Activated T-cell treated with anti-CD3 and anti-CD28 coated beads, Interleukin-2, amount 50 U/mL, for 72 hours (primary cell): ENCODE measurements at regions not wholly inside any gene's neighbourhood (a gene's known extent, or its start where the extent isn't known, plus 50 kb on each side); places are given as distances from the start of the nearest gene placed in this dataset.
"Not testable (repeated sequence)": the region's sequence is repeated elsewhere in the genome, so short reads cannot be mapped to it uniquely, and the experiment has no call there.

Experiments
- ATAC-seq, 2 donors: fragments of 150-1000 bp; cut with Tn5 transposase; replicated peaks in 1 of 2; 2 replicates each; pipeline ENCODE4 v1.10.0; 2021; ENCODE audit warnings: moderate library complexity in 2 of 2, mild to moderate bottlenecking in 1 of 2
- DNase-seq, 2 donors: peaks; one replicate each; pipeline ENCODE4 v3.0.0; 2021 to 2022; ENCODE audit warnings: mixed read lengths in 1 of 2
- H3K27ac Mint-ChIP-seq: one replicate; pipeline ENCODE4 v1.8.0; 2022; ENCODE audit warnings: mild to moderate bottlenecking, moderate library complexity, mixed read lengths
- H3K27me3 Mint-ChIP-seq: one replicate; pipeline ENCODE4 v1.8.0; 2022; ENCODE audit warnings: low read depth, mixed read lengths
- H3K36me3 Mint-ChIP-seq, 2 donors: one replicate each; pipeline ENCODE4 v1.8.0; 2022; ENCODE audit warnings: mixed read lengths in 2 of 2, mild to moderate bottlenecking in 1 of 2; ENCODE audit not compliant: insufficient read depth in 2 of 2
- H3K4me1 Mint-ChIP-seq: one replicate; pipeline ENCODE4 v1.8.0; 2022; ENCODE audit warnings: low read depth, mixed read lengths
- H3K4me3 Mint-ChIP-seq, 2 donors: one replicate each; pipeline ENCODE4 v1.8.0; 2022; ENCODE audit warnings: mild to moderate bottlenecking in 2 of 2, mixed read lengths in 2 of 2, moderate library complexity in 2 of 2
- H3K9me3 Mint-ChIP-seq, 2 donors: one replicate each; pipeline ENCODE4 v1.8.0; 2022; ENCODE audit warnings: mixed read lengths in 2 of 2

DNA sequence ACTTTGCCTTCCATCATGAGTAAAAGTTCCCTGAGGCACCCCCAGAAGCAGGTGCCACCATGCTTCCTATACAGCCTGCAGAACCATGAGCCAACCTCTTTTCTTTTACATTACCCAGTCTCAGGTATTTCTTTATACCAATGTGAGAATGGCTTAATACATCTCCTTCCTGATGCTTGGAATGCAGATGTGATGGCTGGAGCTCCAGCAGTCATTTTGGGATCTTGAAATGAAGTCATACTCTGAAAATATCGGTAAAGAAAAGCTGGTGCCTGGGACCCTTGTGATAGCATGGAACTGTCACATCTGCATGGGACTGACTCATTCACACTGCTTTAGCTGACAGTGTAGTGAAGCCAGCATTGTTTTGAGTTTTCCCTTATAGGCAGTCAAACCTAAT lies 634.5 kb upstream of the NRP1 start:
- ATAC-seq (no peak), DNase-seq (no peak)
- Mint-ChIP-seq H3K4me1 (no peaks in the 10 kb centered on the region), H3K27me3 (peaks cover 25% of the 10 kb centered on the region), H3K9me3 (peaks cover 0 to 7% of the 10 kb centered on the region in 2 donors), H3K36me3 (no peaks in the 10 kb centered on the region), H3K4me3 (no peak overlapping the region), H3K27ac (no peak overlapping the region)

DNA sequence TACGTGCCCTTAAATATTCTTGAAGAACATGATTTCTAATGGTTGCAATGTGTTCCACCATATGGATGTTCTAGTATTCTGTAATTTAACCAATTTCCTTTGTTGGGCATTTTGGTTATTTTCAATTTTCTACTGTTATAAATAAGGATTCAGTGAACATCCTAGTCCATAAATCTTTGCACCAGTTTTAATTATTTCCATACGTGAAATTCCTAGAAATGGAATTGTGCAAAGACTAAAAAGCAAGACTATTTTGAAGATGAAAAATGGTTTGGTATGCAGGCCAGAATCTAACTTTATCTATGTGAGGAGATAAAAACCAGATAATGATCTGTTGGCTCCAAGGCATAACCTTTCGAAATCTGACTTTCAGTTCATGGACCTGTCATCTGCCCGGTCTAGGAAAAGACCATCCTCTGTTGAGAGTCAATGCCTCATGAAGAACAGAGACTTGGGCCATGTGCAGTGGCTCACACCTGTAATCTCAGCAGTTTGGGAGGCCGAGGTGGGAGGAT lies 633.2 kb upstream of the NRP1 start:
- ATAC-seq (no peak), DNase-seq (no peak)
- H3K4me1 Mint-ChIP-seq, result no peaks in the 10 kb centered on the region
- peaks cover 25% of the 10 kb centered on the region for H3K27me3 Mint-ChIP-seq
- H3K27ac Mint-ChIP-seq, result no peak overlapping the region
- H3K36me3 Mint-ChIP-seq, result no peaks in the 10 kb centered on the region
- H3K9me3 Mint-ChIP-seq, result peaks cover 0 to 7% of the 10 kb centered on the region in 2 donors
- H3K4me3 Mint-ChIP-seq, result no peak overlapping the region

GRCh38 chr10:33966946-33967345 lies 632.5 kb upstream of the NRP1 start:
- H3K4me1 Mint-ChIP-seq, result no peaks in the 10 kb centered on the region
- H3K27me3 Mint-ChIP-seq, result peaks cover 22% of the 10 kb centered on the region
- no peaks in the 10 kb centered on the region for H3K36me3 Mint-ChIP-seq
- no peak overlapping the region for H3K27ac Mint-ChIP-seq
- H3K9me3 Mint-ChIP-seq, result peaks cover 0 to 7% of the 10 kb centered on the region in 2 donors
- ATAC-seq (no peak), DNase-seq (no peak)
- H3K4me3 Mint-ChIP-seq, result no peak overlapping the region

DNA sequence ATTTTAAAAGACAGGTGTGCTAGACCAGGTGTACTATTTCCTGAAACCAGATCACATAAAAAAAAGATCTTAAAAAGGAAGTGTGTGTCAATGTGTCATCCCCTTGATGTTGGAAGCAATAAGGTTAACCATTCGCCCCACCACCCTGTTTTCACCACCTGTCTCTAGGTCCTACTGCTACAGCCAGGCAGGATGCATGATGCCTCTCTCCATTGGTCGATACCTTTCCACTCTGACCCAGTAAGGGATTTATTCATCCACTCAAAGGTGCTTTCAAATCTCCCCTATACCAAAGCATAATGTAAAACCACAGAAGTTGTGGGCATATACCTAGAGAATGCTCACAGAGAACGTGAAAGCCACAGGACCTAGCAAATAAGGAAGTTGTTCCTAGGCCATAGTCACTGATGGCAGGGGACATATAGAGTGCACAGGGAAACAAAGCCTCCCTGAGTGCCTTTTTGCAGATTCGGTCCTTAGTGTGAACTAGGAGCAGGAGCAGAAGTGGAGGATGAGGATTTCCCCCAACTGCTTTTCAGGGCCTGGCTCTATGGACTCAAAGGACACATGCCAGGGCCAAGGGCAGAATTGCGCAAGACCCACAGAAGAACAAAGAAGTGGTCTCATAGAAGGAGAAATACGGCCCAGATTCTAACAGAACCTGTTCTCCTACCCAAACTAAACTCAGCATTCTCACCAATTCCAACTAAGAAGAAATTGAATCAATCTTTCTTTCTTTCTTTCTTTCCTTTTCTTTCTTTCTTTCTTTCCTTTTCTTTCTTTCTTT lies 631.5 kb upstream of the NRP1 start:
- H3K27me3 Mint-ChIP-seq, result peaks cover 13% of the 10 kb centered on the region
- no peaks in the 10 kb centered on the region for H3K4me1 Mint-ChIP-seq
- H3K4me3 Mint-ChIP-seq, result no peak overlapping the region
- H3K9me3 Mint-ChIP-seq, result peaks cover 0 to 5% of the 10 kb centered on the region in 2 donors
- no peaks in the 10 kb centered on the region for H3K36me3 Mint-ChIP-seq
- ATAC-seq (no peak), DNase-seq (no peak)
- no peak overlapping the region for H3K27ac Mint-ChIP-seq

DNA sequence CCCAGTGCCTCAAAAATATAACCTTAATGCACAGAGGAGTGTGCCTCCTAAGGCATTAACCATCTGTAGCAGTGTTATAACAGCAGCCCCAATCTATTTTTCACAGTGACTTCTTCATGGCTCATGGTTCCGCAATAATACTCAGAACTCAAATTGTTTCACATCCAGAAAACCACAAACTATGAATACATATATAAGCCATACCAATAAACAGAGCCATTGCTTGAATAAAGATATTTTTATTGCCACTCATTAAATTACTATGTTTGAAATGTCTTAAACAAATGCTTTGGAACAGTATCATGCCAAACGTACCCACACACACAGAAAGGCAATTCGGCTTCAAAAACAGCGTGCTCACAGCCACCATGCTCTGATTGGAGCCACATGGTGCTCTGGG lies 629.3 kb upstream of the NRP1 start:
- Mint-ChIP-seq H3K27me3 (peaks cover 8% of the 10 kb centered on the region), H3K27ac (no peak overlapping the region), H3K4me1 (no peaks in the 10 kb centered on the region), H3K9me3 (peaks cover 0 to 1% of the 10 kb centered on the region in 2 donors), H3K36me3 (no peaks in the 10 kb centered on the region), H3K4me3 (no peak overlapping the region)
- no peak for DNase-seq
- ATAC-seq, result no peak

DNA sequence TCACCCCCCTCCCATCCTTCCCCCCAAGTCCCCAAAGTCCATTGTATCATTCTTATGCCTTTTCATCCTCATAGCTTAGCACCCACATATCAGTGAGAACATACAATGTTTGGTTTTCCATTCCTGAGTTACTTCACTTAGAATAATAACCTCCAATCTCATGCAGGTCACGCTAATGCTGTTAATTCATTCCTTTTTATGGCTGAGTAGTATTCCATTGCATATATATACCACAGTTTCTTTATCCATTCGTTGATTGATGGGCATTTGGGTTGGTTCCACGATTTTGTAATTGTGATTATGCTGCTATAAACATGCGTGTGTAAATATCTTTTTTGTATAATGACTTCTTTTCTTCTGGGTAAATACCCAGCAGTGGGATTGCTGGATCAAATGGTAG lies 621.9 kb upstream of the NRP1 start:
- ATAC-seq, H3K36me3 Mint-ChIP-seq, H3K4me1 Mint-ChIP-seq: not testable (repeated sequence)

DNA sequence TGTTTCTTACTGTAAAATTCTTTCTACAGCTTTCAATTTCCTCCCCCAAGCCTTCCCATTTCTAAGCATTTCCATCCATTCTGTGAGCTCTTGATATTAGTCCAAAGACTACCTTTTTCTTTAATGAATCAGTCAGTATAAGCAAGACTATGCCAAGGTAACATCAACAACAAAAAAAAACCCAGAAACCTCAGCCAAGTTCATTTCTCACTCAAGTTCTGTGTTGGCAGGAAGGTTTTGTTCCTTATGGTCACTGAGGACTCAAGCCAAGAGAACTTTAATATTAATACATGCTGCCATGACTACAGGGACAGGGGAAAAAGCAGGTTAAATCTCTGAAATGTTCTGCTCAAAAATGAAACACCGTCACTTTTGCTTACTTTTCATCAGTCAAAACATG lies 621.2 kb upstream of the NRP1 start:
- ATAC-seq (no peak), DNase-seq (no peak)
- Mint-ChIP-seq H3K4me3 (no peak overlapping the region), H3K36me3 (no peaks in the 10 kb centered on the region), H3K9me3 (peaks cover 6% of the 10 kb centered on the region in 2 donors), H3K27ac (no peak overlapping the region), H3K27me3 (no peaks in the 10 kb centered on the region), H3K4me1 (no peaks in the 10 kb centered on the region)

More for the DNA sequence above, 621.9 kb upstream of the NRP1 start:
- DNase-seq, H3K27ac Mint-ChIP-seq, H3K9me3 Mint-ChIP-seq, H3K27me3 Mint-ChIP-seq, H3K4me3 Mint-ChIP-seq: not testable (repeated sequence)

DNA sequence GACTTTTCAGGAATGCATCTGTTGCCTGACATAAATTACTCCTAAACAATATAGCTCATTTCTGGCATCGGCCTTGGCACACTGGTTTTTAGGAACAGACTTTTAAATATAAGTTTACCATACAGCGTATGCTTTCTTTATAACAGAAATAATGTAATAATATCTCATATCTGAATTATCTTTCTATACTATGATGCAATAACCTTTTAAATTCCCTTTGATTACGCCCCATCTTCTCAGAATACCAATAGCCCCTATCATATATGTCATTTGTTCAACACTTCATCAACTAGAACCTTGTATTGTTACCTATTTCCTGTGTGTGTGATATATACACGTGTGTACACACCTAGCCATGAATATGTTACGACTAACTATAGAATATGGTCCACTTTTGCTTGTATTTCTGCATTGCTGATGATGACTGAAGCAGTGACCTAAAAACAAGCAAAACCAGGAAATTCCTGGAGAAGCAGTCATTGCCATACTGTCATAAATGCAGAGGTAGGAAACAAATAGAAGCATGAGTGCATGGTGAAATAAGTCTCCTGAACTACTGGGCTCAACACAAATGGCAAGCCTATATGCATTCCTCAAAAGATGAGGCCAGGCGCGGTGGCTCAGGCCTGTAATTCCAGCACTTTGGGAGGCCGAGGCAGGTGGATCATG lies 618.4 kb upstream of the NRP1 start:
- Mint-ChIP-seq H3K4me1 (no peaks in the 10 kb centered on the region), H3K27ac (no peak overlapping the region), H3K36me3 (no peaks in the 10 kb centered on the region), H3K4me3 (no peak overlapping the region), H3K9me3 (peaks cover 5 to 6% of the 10 kb centered on the region in 2 donors), H3K27me3 (no peaks in the 10 kb centered on the region)
- DNase-seq (no peak), ATAC-seq (no peak)

GRCh38 chr10:33950206-33950605 lies 615.7 kb upstream of the NRP1 start:
- ATAC-seq, result no peak
- H3K27me3 Mint-ChIP-seq, result no peaks in the 10 kb centered on the region
- H3K4me1 Mint-ChIP-seq, result no peaks in the 10 kb centered on the region
- H3K4me3 Mint-ChIP-seq, result no peak overlapping the region
- peaks cover 2% of the 10 kb centered on the region in 2 donors for H3K9me3 Mint-ChIP-seq
- no peaks in the 10 kb centered on the region for H3K36me3 Mint-ChIP-seq
- no peak for DNase-seq
- H3K27ac Mint-ChIP-seq, result no peak overlapping the region

GRCh38 chr10:33947544-33947943 lies 613.1 kb upstream of the NRP1 start:
- H3K27ac Mint-ChIP-seq, result no peak overlapping the region
- DNase-seq, result no peak
- H3K4me3 Mint-ChIP-seq, result no peak overlapping the region
- ATAC-seq, result no peak
- H3K4me1 Mint-ChIP-seq, result no peaks in the 10 kb centered on the region
- peaks cover 2% of the 10 kb centered on the region in 2 donors for H3K9me3 Mint-ChIP-seq
- no peaks in the 10 kb centered on the region for H3K27me3 Mint-ChIP-seq
- H3K36me3 Mint-ChIP-seq, result no peaks in the 10 kb centered on the region

DNA sequence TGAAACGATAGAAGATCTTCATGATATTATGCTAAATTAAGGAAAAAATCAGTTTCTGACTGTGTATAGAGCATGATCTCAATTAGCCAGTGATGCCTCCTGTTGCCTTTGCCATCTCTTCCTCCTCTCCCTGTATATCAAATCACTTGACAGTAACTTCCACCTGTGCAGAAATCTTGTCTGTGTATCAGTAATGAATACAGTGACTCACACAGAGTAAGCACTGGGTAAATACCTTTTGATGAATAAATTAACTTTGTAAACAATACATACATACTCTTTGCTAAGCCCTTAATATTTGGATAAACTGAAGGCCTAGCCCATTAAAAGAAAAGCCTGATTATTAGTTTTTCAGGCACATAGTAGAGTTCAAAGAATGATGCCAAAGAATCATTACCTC lies 610.6 kb upstream of the NRP1 start:
- ATAC-seq (no peak), DNase-seq (no peak)
- H3K36me3 Mint-ChIP-seq, result no peaks in the 10 kb centered on the region
- H3K27me3 Mint-ChIP-seq, result no peaks in the 10 kb centered on the region
- no peak overlapping the region for H3K27ac Mint-ChIP-seq
- no peak overlapping the region for H3K4me3 Mint-ChIP-seq
- H3K4me1 Mint-ChIP-seq, result no peaks in the 10 kb centered on the region
- peaks cover 0 to 2% of the 10 kb centered on the region in 2 donors for H3K9me3 Mint-ChIP-seq

- Mint-ChIP-seq H3K4me3 (no peak overlapping the region), H3K36me3 (no peaks in the 10 kb centered on the region), H3K27ac (no peak overlapping the region), H3K4me1 (no peaks in the 10 kb centered on the region), H3K9me3 (peaks cover 0 to 2% of the 10 kb centered on the region in 2 donors), H3K27me3 (no peaks in the 10 kb centered on the region)
- DNase-seq (no peak), ATAC-seq (no peak)
Observed at GRCh38 chr10:33942508-33942907, 608.0 kb upstream of the NRP1 start.

DNA sequence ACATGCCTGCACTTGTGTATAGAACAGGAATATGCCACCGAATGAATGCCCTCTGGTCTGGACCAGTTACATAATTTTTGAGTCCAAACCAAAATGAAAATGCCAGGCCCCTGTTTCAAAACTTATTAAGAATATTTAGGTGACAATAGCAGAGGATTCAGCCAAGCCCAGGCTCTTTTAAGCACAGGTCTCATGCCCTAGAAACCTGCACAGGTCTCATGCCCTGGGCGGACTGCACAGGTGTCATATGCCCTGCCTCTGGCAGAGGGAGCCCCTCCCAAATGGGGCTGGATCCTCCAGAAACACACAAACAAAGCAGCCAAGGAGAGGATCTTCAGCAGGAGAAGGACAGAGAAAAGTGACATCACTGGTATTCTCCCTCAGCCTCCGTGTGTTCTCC lies 605.4 kb upstream of the NRP1 start:
- H3K4me1 Mint-ChIP-seq, result no peaks in the 10 kb centered on the region
- no peak for ATAC-seq

More for the DNA sequence above, 605.4 kb upstream of the NRP1 start:
- H3K9me3 Mint-ChIP-seq, result no peaks in the 10 kb centered on the region
- H3K36me3 Mint-ChIP-seq, result no peaks in the 10 kb centered on the region
- H3K4me3 Mint-ChIP-seq, result no peak overlapping the region
- no peak overlapping the region for H3K27ac Mint-ChIP-seq
- no peak for DNase-seq
- H3K27me3 Mint-ChIP-seq, result no peaks in the 10 kb centered on the region
